H1 (cell line): ENCODE measurements at regions not wholly inside any gene's neighbourhood (a gene's known extent, or its start where the extent isn't known, plus 50 kb on each side); places are given as distances from the start of the nearest gene placed in this dataset.

Experiments
- CHD2 ChIP-seq: IDR thresholded peaks from 2 replicates; pipeline ENCODE4 v1.6.1; 2012; ENCODE audit warnings: low read length, improper control_type of control experiment
- JUN ChIP-seq: IDR thresholded peaks from 2 replicates; pipeline ENCODE4 v1.6.1; 2011; ENCODE audit warnings: low read depth, mild to moderate bottlenecking, improper control_type of control experiment, low read length
- POLR2A ChIP-seq, 2 experiments: IDR thresholded peaks; 1 replicate in 1 of 2; 2 replicates in 1 of 2; pipeline ENCODE4 v1.6.1; 2011; ENCODE audit warnings: low read depth in 2 of 2, low read length in 2 of 2, mild to moderate bottlenecking in 2 of 2; ENCODE audit errors: control extremely low read depth in 1 of 2
- POLR2AphosphoS5 ChIP-seq: IDR thresholded peaks from 2 replicates; pipeline ENCODE4 v1.6.1; 2011; ENCODE audit warnings: low read depth, low read length
- POU5F1 ChIP-seq: IDR thresholded peaks from 2 replicates; pipeline ENCODE4 v1.6.1; 2011; ENCODE audit warnings: low read depth, mild to moderate bottlenecking, low read length, moderate library complexity
- SP1 ChIP-seq: IDR thresholded peaks from 2 replicates; pipeline ENCODE4 v1.6.1; 2011; ENCODE audit warnings: low read depth, low read length
- SUZ12 ChIP-seq: fragments of 200-600 bp; sonication (generic); IDR thresholded peaks from 2 replicates; pipeline ENCODE4 v1.6.1; 2012; ENCODE audit warnings: mild to moderate bottlenecking, inconsistent platforms, low read length, moderate library complexity, mixed read lengths
- ZNF274 ChIP-seq: IDR thresholded peaks from 2 replicates; pipeline ENCODE4 v1.7.0; 2012; ENCODE audit warnings: low read length, borderline replicate concordance; ENCODE audit errors: extremely low read depth
- TF ChIP-seq, protein P1 (sequence below), 3 experiments: IDR thresholded peaks; 1 replicate in 2 of 3; 2 replicates in 1 of 3; pipeline versions ENCODE4 v1.5.1 to v1.6.1; 2011; ENCODE audit warnings: low read length in 3 of 3, mild to moderate bottlenecking in 3 of 3, inconsistent platforms in 2 of 3, low read depth in 1 of 3, moderate library complexity in 1 of 3; ENCODE audit not compliant: insufficient read depth in 1 of 3; ENCODE audit errors: control extremely low read depth in 1 of 3
- TF ChIP-seq, protein P2 (sequence below): IDR thresholded peaks from 2 replicates; pipeline ENCODE4 v1.6.1; 2011; ENCODE audit warnings: low read length, improper control_type of control experiment

DNA sequence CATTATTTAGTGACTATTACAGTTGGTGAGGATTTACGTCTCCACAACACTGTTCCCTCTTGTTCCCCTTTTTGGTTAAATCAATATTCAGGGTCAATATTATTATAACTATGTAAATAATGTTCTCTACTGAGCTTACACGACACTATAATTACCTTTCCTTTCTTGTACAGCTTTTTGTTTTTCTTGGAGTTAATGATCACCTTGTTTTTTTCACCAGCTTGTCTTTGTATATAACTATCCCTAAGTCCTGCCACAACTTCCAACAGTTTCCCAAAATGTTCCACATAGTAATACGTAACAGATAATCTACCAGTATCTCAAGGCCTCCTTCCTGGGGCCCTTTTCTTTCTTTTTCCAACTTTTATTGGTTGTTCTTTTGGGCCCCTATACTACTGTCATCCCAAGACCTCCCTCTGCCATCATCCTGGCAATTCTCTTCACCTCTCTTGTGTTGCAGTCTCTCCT, 142.0 kb upstream of the SOX4 start:
- no peak for TF ChIP-seq CHD2
- no peak for TF ChIP-seq SP1
- no peak for TF ChIP-seq POLR2AphosphoS5
- no peak for TF ChIP-seq POLR2A (IDR thresholded peaks at IDR 0.05; ENCODE audit: control extremely low read depth in 1 of 2, low read depth in 2 of 2, low read length in 2 of 2)
- TF ChIP-seq, protein P1, sequence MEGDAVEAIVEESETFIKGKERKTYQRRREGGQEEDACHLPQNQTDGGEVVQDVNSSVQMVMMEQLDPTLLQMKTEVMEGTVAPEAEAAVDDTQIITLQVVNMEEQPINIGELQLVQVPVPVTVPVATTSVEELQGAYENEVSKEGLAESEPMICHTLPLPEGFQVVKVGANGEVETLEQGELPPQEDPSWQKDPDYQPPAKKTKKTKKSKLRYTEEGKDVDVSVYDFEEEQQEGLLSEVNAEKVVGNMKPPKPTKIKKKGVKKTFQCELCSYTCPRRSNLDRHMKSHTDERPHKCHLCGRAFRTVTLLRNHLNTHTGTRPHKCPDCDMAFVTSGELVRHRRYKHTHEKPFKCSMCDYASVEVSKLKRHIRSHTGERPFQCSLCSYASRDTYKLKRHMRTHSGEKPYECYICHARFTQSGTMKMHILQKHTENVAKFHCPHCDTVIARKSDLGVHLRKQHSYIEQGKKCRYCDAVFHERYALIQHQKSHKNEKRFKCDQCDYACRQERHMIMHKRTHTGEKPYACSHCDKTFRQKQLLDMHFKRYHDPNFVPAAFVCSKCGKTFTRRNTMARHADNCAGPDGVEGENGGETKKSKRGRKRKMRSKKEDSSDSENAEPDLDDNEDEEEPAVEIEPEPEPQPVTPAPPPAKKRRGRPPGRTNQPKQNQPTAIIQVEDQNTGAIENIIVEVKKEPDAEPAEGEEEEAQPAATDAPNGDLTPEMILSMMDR (IDR thresholded peaks at IDR 0.05; ENCODE audit: control extremely low read depth in 1 of 3, insufficient read depth in 1 of 3, low read depth in 1 of 3, low read length in 3 of 3) = no peak
- no peak for TF ChIP-seq POU5F1
- no peak for TF ChIP-seq ZNF274
- no peak for TF ChIP-seq JUN
- no peak for TF ChIP-seq SUZ12
- TF ChIP-seq, protein P2, sequence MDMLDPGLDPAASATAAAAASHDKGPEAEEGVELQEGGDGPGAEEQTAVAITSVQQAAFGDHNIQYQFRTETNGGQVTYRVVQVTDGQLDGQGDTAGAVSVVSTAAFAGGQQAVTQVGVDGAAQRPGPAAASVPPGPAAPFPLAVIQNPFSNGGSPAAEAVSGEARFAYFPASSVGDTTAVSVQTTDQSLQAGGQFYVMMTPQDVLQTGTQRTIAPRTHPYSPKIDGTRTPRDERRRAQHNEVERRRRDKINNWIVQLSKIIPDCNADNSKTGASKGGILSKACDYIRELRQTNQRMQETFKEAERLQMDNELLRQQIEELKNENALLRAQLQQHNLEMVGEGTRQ = no peak
